ENCODE measurements at regions not wholly inside any gene's neighbourhood (a gene's known extent, or its start where the extent isn't known, plus 50 kb on each side); places are given as distances from the start of the nearest gene placed in this dataset.

- Mint-ChIP-seq H3K27me3 (peaks cover 77 to 86% of the 10 kb centered on the region in 2 donors), H3K27ac (no peak overlapping the region), H3K9me3 (no peaks in the 10 kb centered on the region), H3K36me3 (ENCODE audit: insufficient read depth) (no peaks in the 10 kb centered on the region), H3K4me1 (ENCODE audit: low read depth in 2 of 2) (peaks cover 3 to 8% of the 10 kb centered on the region in 2 donors), H3K4me3 (no peak overlapping the region)
- ATAC-seq (replicated peaks) (no peak), DNase-seq (no peak)
These were observed 156.7 kb upstream of the DIO3 start for GRCh38 chr14:101404426-101405170.

- Mint-ChIP-seq H3K4me3 (no peak overlapping the region), H3K36me3 (ENCODE audit: insufficient read depth) (no peaks in the 10 kb centered on the region), H3K27ac (no peak overlapping the region), H3K9me3 (no peaks in the 10 kb centered on the region), H3K27me3 (peaks cover 69 to 85% of the 10 kb centered on the region in 2 donors), H3K4me1 (ENCODE audit: low read depth in 2 of 2) (peaks cover 3 to 5% of the 10 kb centered on the region in 2 donors)
- ATAC-seq (replicated peaks) (no peak), DNase-seq (no peak)
These were observed 156.0 kb upstream of the DIO3 start for GRCh38 chr14:101405171-101405883.

- Mint-ChIP-seq H3K27ac (peak overlapping the region in 1 of 2 donors; percentile 88), H3K27me3 (peaks cover 61 to 80% of the 10 kb centered on the region in 2 donors), H3K9me3 (no peaks in the 10 kb centered on the region), H3K36me3 (ENCODE audit: insufficient read depth) (no peaks in the 10 kb centered on the region), H3K4me1 (ENCODE audit: low read depth in 2 of 2) (peaks cover 0 to 1% of the 10 kb centered on the region in 2 donors), H3K4me3 (no peak overlapping the region)
- ATAC-seq (replicated peaks) (no peak), DNase-seq (no peak)
These were observed 154.4 kb upstream of the DIO3 start for GRCh38 chr14:101406921-101407320.

GRCh38 chr14:101407328-101407727 is 154.0 kb upstream of the DIO3 start:
- no peaks in the 10 kb centered on the region for H3K9me3 Mint-ChIP-seq
- no peak for DNase-seq
- no peak for ATAC-seq (replicated peaks)
- H3K27me3 Mint-ChIP-seq = peaks cover 64 to 80% of the 10 kb centered on the region in 2 donors
- peaks cover 0 to 1% of the 10 kb centered on the region in 2 donors for H3K4me1 Mint-ChIP-seq (ENCODE audit: low read depth in 2 of 2)
- H3K4me3 Mint-ChIP-seq = no peak overlapping the region
- no peaks in the 10 kb centered on the region for H3K36me3 Mint-ChIP-seq (ENCODE audit: insufficient read depth)
- peak overlapping the region in 1 of 2 donors; percentile 88 for H3K27ac Mint-ChIP-seq

- Mint-ChIP-seq H3K27me3 (peaks cover 64 to 80% of the 10 kb centered on the region in 2 donors), H3K4me1 (ENCODE audit: low read depth in 2 of 2) (peaks cover 0 to 1% of the 10 kb centered on the region in 2 donors), H3K4me3 (no peak overlapping the region), H3K36me3 (ENCODE audit: insufficient read depth) (no peaks in the 10 kb centered on the region), H3K27ac (no peak overlapping the region), H3K9me3 (no peaks in the 10 kb centered on the region)
- no peak for DNase-seq
- ATAC-seq (replicated peaks) = no peak
These were observed 153.0 kb upstream of the DIO3 start for GRCh38 chr14:101408077-101408831.

GRCh38 chr14:101409006-101409543 is 152.2 kb upstream of the DIO3 start:
- Mint-ChIP-seq H3K4me3 (no peak overlapping the region), H3K27ac (no peak overlapping the region), H3K36me3 (ENCODE audit: insufficient read depth) (no peaks in the 10 kb centered on the region), H3K4me1 (ENCODE audit: low read depth in 2 of 2) (peaks cover 0 to 1% of the 10 kb centered on the region in 2 donors), H3K9me3 (no peaks in the 10 kb centered on the region), H3K27me3 (peaks cover 67 to 80% of the 10 kb centered on the region in 2 donors)
- no peak for DNase-seq
- ATAC-seq (replicated peaks) = no peak

GRCh38 chr14:101410126-101410525 is 151.2 kb upstream of the DIO3 start:
- H3K9me3 Mint-ChIP-seq = no peaks in the 10 kb centered on the region
- H3K27ac Mint-ChIP-seq = no peak overlapping the region
- H3K36me3 Mint-ChIP-seq (ENCODE audit: insufficient read depth) = no peaks in the 10 kb centered on the region
- no peak overlapping the region for H3K4me3 Mint-ChIP-seq
- DNase-seq (no peak), ATAC-seq (replicated peaks) (no peak)
- peaks cover 68 to 80% of the 10 kb centered on the region in 2 donors for H3K27me3 Mint-ChIP-seq
- peaks cover 0 to 1% of the 10 kb centered on the region in 2 donors for H3K4me1 Mint-ChIP-seq (ENCODE audit: low read depth in 2 of 2)

- ATAC-seq (replicated peaks) (no peak), DNase-seq (no peak)
- Mint-ChIP-seq H3K36me3 (ENCODE audit: insufficient read depth) (no peaks in the 10 kb centered on the region), H3K27me3 (peaks cover 67 to 88% of the 10 kb centered on the region in 2 donors), H3K27ac (no peak overlapping the region), H3K4me3 (no peak overlapping the region), H3K4me1 (ENCODE audit: low read depth in 2 of 2) (peaks cover 0 to 1% of the 10 kb centered on the region in 2 donors), H3K9me3 (no peaks in the 10 kb centered on the region)
These were observed 150.1 kb upstream of the DIO3 start for GRCh38 chr14:101411151-101411550.

- ATAC-seq (replicated peaks) = no peak
- DNase-seq = no peak
- Mint-ChIP-seq H3K4me3 (no peak overlapping the region), H3K36me3 (ENCODE audit: insufficient read depth) (no peaks in the 10 kb centered on the region), H3K4me1 (ENCODE audit: low read depth in 2 of 2) (peaks cover 0 to 1% of the 10 kb centered on the region in 2 donors), H3K27me3 (peaks cover 72 to 92% of the 10 kb centered on the region in 2 donors), H3K27ac (no peak overlapping the region), H3K9me3 (no peaks in the 10 kb centered on the region)
These were observed 149.5 kb upstream of the DIO3 start for GRCh38 chr14:101411779-101412178.

- no peak for ATAC-seq (replicated peaks)
- H3K4me1 Mint-ChIP-seq (ENCODE audit: low read depth in 2 of 2) = no peaks in the 10 kb centered on the region
- H3K9me3 Mint-ChIP-seq = no peaks in the 10 kb centered on the region
- peaks cover 69 to 91% of the 10 kb centered on the region in 2 donors for H3K27me3 Mint-ChIP-seq
- no peak for DNase-seq
- no peak overlapping the region for H3K4me3 Mint-ChIP-seq
- no peaks in the 10 kb centered on the region for H3K36me3 Mint-ChIP-seq (ENCODE audit: insufficient read depth)
- H3K27ac Mint-ChIP-seq = no peak overlapping the region
These were observed 148.6 kb upstream of the DIO3 start for GRCh38 chr14:101412739-101413138.

- Mint-ChIP-seq H3K36me3 (ENCODE audit: insufficient read depth) (no peaks in the 10 kb centered on the region), H3K27me3 (peaks cover 62 to 73% of the 10 kb centered on the region in 2 donors), H3K4me3 (no peak overlapping the region), H3K27ac (no peak overlapping the region), H3K4me1 (ENCODE audit: low read depth in 2 of 2) (no peaks in the 10 kb centered on the region), H3K9me3 (no peaks in the 10 kb centered on the region)
- no peak for DNase-seq
- ATAC-seq (replicated peaks) = no peak
These were observed 143.9 kb upstream of the DIO3 start for GRCh38 chr14:101417434-101417833.

- DNase-seq = no peak
These were observed 142.7 kb upstream of the DIO3 start for GRCh38 chr14:101418601-101419000.

GRCh38 chr14:101426466-101426865 is 134.8 kb upstream of the DIO3 start:
- DNase-seq (no peak), ATAC-seq (replicated peaks) (no peak)
- Mint-ChIP-seq H3K27me3 (peaks cover 36 to 48% of the 10 kb centered on the region in 2 donors), H3K4me3 (no peak overlapping the region), H3K36me3 (ENCODE audit: insufficient read depth) (no peaks in the 10 kb centered on the region), H3K4me1 (ENCODE audit: low read depth in 2 of 2) (no peaks in the 10 kb centered on the region), H3K27ac (no peak overlapping the region), H3K9me3 (peaks cover 0 to 5% of the 10 kb centered on the region in 2 donors)

More at GRCh38 chr14:101418601-101419000, 142.7 kb upstream of the DIO3 start:
- Mint-ChIP-seq H3K4me3 (no peak overlapping the region), H3K27ac (no peak overlapping the region), H3K4me1 (ENCODE audit: low read depth in 2 of 2) (no peaks in the 10 kb centered on the region), H3K9me3 (no peaks in the 10 kb centered on the region), H3K27me3 (peaks cover 50 to 61% of the 10 kb centered on the region in 2 donors), H3K36me3 (ENCODE audit: insufficient read depth) (no peaks in the 10 kb centered on the region)
- ATAC-seq (replicated peaks) = no peak
